Smooth muscle cell (in vitro differentiated cells): ENCODE measurements at regions not wholly inside any gene's neighbourhood (a gene's known extent, or its start where the extent isn't known, plus 50 kb on each side); places are given as distances from the start of the nearest gene placed in this dataset.

Experiments used
- DNase-seq: peaks from one replicate; lab custom pipeline; 2025; ENCODE audit not compliant: unreplicated experiment; lab: John Stamatoyannopoulos, UW
- H2AFZ ChIP-seq: fragments of 200-600 bp; sonication (generic); 2 replicates; pipeline ENCODE4 v1.6.0; 2016; ENCODE audit warnings: antibody characterized with exemption, low read depth, mild to moderate bottlenecking
- H3F3A ChIP-seq: fragments of 200-600 bp; sonication (generic); 2 replicates; pipeline ENCODE4 v1.6.0; 2017; ENCODE audit warnings: antibody characterized with exemption, low read depth
- H3K27ac ChIP-seq: fragments of 200-600 bp; sonication (generic); 2 replicates; pipeline ENCODE4 v1.5.1; 2016; ENCODE audit warnings: low read depth, mild to moderate bottlenecking
- H3K27me3 ChIP-seq: fragments of 200-600 bp; sonication (generic); 2 replicates; pipeline ENCODE4 v1.6.1; 2016; ENCODE audit warnings: low read depth, mild to moderate bottlenecking
- H3K36me3 ChIP-seq: fragments of 200-600 bp; sonication (generic); 2 replicates; pipeline ENCODE4 v1.5.1; 2016; ENCODE audit warnings: low read depth
- H3K4me1 ChIP-seq: fragments of 200-600 bp; sonication (generic); 2 replicates; pipeline ENCODE4 v1.5.1; 2016; ENCODE audit warnings: low read depth
- H3K4me2 ChIP-seq: fragments of 200-600 bp; sonication (generic); 2 replicates; pipeline ENCODE4 v1.6.0; 2016; ENCODE audit warnings: mild to moderate bottlenecking
- H3K4me3 ChIP-seq: fragments of 200-600 bp; sonication (generic); 2 replicates; pipeline ENCODE4 v1.5.1; 2016; ENCODE audit warnings: mild to moderate bottlenecking
- H3K79me2 ChIP-seq: fragments of 200-600 bp; sonication (generic); 2 replicates; pipeline ENCODE4 v1.6.0; 2016; ENCODE audit warnings: low read depth, mild to moderate bottlenecking
- H3K9ac ChIP-seq: fragments of 200-600 bp; sonication (generic); 2 replicates; pipeline ENCODE4 v1.6.0; 2016; ENCODE audit warnings: low read depth
- H3K9me3 ChIP-seq: fragments of 200-600 bp; sonication (generic); replicated peaks from 2 replicates; pipeline ENCODE4 v1.5.1; 2016; ENCODE audit warnings: low read depth
- H4K20me1 ChIP-seq: fragments of 200-600 bp; sonication (generic); 2 replicates; pipeline ENCODE4 v1.6.0; 2016; ENCODE audit warnings: low read depth
- WGBS: methylation state at CpG from one replicate; pipeline ENCODE4 v1.1.7; 2016; ENCODE audit warnings: low lambda C conversion rate; 5-methylcytosine and 5-hydroxymethylcytosine counted together
- TF ChIP-seq, protein P1 (sequence below): fragments of 200-600 bp; sonication (generic); IDR thresholded peaks from 2 replicates; pipeline ENCODE4 v1.5.1; 2017; ENCODE audit warnings: borderline replicate concordance, mild to moderate bottlenecking, antibody characterized with exemption; ENCODE audit not compliant: insufficient read depth, poor library complexity, severe bottlenecking

DNA sequence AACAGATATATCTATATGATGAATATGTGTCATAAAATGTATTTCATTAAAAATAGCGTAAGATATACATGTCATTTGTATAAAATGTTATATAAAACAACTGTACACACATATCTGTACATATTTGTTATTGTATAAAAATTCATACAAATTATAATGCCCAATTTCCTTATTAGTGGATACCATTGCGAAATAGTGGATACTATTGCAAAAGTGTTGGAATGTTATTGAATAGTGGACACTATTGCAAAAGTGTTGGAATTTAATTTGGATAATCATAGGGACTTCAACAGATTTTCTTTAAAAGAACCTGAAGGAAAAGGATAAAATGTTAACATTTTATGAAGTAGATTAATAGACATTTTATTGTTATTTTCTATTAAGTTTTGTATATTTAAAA, 487.4 kb downstream of the HAO1 start:
- H3K79me2 ChIP-seq, result no peaks in the 10 kb centered on the region
- H3K4me2 ChIP-seq, result no peak overlapping the region
- no peaks in the 10 kb centered on the region for H3K4me1 ChIP-seq
- no peaks in the 10 kb centered on the region for H3K27me3 ChIP-seq
- no peaks in the 10 kb centered on the region for H4K20me1 ChIP-seq
- 91% methylated on average over 2 of the region's 2 CpGs for WGBS
- no peak overlapping the region for H3K4me3 ChIP-seq
- DNase-seq, result no peak
- H3K9ac ChIP-seq, result no peak overlapping the region
- H3K9me3 ChIP-seq, result no peaks in the 10 kb centered on the region
- H3K27ac ChIP-seq, result no peak overlapping the region
- no peaks in the 10 kb centered on the region for H3F3A ChIP-seq
- H3K36me3 ChIP-seq, result no peaks in the 10 kb centered on the region
- no peak overlapping the region for H2AFZ ChIP-seq
- TF ChIP-seq, protein P1, sequence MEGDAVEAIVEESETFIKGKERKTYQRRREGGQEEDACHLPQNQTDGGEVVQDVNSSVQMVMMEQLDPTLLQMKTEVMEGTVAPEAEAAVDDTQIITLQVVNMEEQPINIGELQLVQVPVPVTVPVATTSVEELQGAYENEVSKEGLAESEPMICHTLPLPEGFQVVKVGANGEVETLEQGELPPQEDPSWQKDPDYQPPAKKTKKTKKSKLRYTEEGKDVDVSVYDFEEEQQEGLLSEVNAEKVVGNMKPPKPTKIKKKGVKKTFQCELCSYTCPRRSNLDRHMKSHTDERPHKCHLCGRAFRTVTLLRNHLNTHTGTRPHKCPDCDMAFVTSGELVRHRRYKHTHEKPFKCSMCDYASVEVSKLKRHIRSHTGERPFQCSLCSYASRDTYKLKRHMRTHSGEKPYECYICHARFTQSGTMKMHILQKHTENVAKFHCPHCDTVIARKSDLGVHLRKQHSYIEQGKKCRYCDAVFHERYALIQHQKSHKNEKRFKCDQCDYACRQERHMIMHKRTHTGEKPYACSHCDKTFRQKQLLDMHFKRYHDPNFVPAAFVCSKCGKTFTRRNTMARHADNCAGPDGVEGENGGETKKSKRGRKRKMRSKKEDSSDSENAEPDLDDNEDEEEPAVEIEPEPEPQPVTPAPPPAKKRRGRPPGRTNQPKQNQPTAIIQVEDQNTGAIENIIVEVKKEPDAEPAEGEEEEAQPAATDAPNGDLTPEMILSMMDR, result no peak

DNA sequence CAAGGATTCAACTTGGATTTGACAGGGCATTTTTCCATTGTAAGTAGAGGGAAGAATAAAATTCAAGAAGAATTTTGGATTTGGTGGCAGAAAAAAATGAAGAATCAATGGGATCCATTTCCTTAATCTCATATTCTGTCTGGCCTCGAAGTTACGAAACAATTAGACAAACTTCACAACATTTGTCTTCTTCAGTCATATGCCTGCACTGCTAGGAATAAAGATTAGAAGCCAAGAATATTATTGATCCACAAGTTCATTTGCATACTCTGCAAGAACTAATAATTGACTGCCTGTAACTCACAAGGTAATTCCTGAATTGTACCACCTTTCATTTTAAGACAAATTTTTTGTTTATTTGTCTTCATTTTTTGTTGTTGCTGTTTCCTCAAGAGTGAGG, 486.2 kb downstream of the HAO1 start:
- no peak overlapping the region for H2AFZ ChIP-seq
- 95% methylated on average over 2 of the region's 2 CpGs for WGBS

DNA sequence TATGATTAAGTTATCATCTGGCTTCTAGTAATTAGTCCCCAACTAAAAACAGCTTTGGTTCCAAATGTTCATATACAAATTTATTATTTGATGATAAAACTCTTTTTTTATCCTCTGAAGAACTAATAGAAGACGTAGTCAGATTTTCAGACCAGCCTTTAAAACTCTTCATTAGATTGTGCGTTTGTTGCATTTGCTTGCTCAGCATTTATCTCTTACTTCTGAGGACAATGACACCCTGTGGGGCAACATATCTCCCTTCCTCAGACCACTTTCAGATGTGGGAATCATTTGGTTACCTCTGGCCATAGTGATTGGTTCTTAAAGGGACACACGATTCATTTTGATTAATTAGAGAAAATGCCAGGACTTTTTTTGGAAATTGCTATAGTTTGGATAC, 481.8 kb downstream of the HAO1 start:
- H3K4me3 ChIP-seq, result no peak overlapping the region
- 97% methylated on average over 3 of the region's 3 CpGs for WGBS

More for the DNA sequence above, 486.2 kb downstream of the HAO1 start:
- Histone ChIP-seq H3F3A (no peaks in the 10 kb centered on the region), H3K36me3 (no peaks in the 10 kb centered on the region), H3K9ac (no peak overlapping the region), H4K20me1 (no peaks in the 10 kb centered on the region), H3K27me3 (no peaks in the 10 kb centered on the region), H3K79me2 (no peaks in the 10 kb centered on the region), H3K27ac (no peak overlapping the region), H3K4me2 (no peak overlapping the region), H3K9me3 (no peaks in the 10 kb centered on the region), H3K4me1 (no peaks in the 10 kb centered on the region), H3K4me3 (no peak overlapping the region)
- TF ChIP-seq, protein P1, result no peak
- no peak for DNase-seq

DNA sequence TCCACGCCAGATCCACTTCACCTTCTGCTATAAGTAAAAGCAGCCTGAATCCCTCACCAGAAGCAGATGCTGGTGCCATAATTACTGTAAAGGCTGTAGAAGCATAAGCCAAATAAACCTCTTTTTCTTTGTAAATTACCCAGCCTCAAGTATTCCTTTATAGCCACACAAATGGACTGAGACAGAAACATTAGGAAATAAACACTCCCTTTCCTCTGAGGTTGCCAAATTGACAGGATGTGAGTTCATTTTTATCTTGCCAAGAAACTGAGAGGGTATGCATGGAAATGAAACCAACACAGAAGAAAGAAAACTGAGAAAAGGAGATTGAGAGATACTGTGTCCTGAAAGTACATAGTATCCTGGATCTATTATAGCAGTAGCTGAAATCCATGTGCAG, 481.2 kb downstream of the HAO1 start:
- Histone ChIP-seq H3K36me3 (no peaks in the 10 kb centered on the region), H3K9me3 (no peaks in the 10 kb centered on the region), H2AFZ (no peak overlapping the region), H3K27ac (no peak overlapping the region), H3K4me2 (no peak overlapping the region), H3K9ac (no peak overlapping the region), H4K20me1 (no peaks in the 10 kb centered on the region), H3K27me3 (peaks cover 3% of the 10 kb centered on the region), H3K4me3 (no peak overlapping the region), H3F3A (no peaks in the 10 kb centered on the region), H3K4me1 (no peaks in the 10 kb centered on the region), H3K79me2 (no peaks in the 10 kb centered on the region)
- no peak for DNase-seq
- TF ChIP-seq, protein P1, result no peak
- WGBS, result 76% methylated on average over 1 of the region's 1 CpG

More for the DNA sequence above, 481.8 kb downstream of the HAO1 start:
- Histone ChIP-seq H3K4me2 (no peak overlapping the region), H3K9ac (no peak overlapping the region), H3K27ac (no peak overlapping the region), H3K27me3 (peaks cover 3% of the 10 kb centered on the region), H3F3A (no peaks in the 10 kb centered on the region), H4K20me1 (no peaks in the 10 kb centered on the region), H3K36me3 (no peaks in the 10 kb centered on the region), H2AFZ (no peak overlapping the region), H3K4me1 (no peaks in the 10 kb centered on the region), H3K9me3 (no peaks in the 10 kb centered on the region), H3K79me2 (no peaks in the 10 kb centered on the region)
- TF ChIP-seq, protein P1, result no peak
- no peak for DNase-seq
